IMR-90 (cell line): ENCODE measurements at regions not wholly inside any gene's neighbourhood (a gene's known extent, or its start where the extent isn't known, plus 50 kb on each side); places are given as distances from the start of the nearest gene placed in this dataset.

ENCODE experiments used
- ATAC-seq: fragments of 200-7000 bp; cut with Tn5 transposase; 2 replicates; pipeline ENCODE4 v1.9.1; 2020; ENCODE audit warnings: low read depth, mild to moderate bottlenecking, moderate library complexity
- BruUV-seq: library from RNA; stranded (reverse); fragments of 400-500 nt; replicated peaks from 2 replicates; lab custom pipeline; 2021; lab: Mats Ljungman, UMichigan
- CTCF ChIA-PET: fragments of 300-600 bp; formaldehyde crosslinking; extraction: SDS; loops from one replicate; lab custom pipeline; 2021; ENCODE audit warnings: antibody characterized with exemption; lab: Yijun Ruan, JAX
- POLR2A ChIA-PET: fragments of 300-600 bp; sonication (Branson Sonifier 250); formaldehyde crosslinking; loops from one replicate; lab custom pipeline; 2022; ENCODE audit warnings: antibody characterized with exemption; ENCODE audit not compliant: unreplicated experiment; lab: Charles Lee
- DNase-seq: peaks from one replicate; pipeline ENCODE4 v3.0.0; 2013
- H2AFZ ChIP-seq: replicated peaks from 2 replicates; pipeline ENCODE3; 2013; ENCODE audit warnings: low read length, mild to moderate bottlenecking; ENCODE audit not compliant: poor library complexity
- H2AK5ac ChIP-seq: 2 replicates; pipeline ENCODE4 v1.6.1; 2013; ENCODE audit warnings: low read depth, low read length, inconsistent platforms
- H2AK9ac ChIP-seq: replicated peaks from 2 replicates; pipeline ENCODE3; 2013; ENCODE audit warnings: mild to moderate bottlenecking, low read depth, low read length, moderate library complexity; ENCODE audit not compliant: poor library complexity
- H2BK120ac ChIP-seq: 2 replicates; pipeline ENCODE4 v1.6.1; 2013; ENCODE audit warnings: low read depth, low read length, inconsistent platforms
- H2BK15ac ChIP-seq: 3 replicates; pipeline ENCODE4 v1.6.1; 2013; ENCODE audit warnings: low read depth, low read length, inconsistent platforms
- H2BK20ac ChIP-seq: 2 replicates; pipeline ENCODE4 v1.6.1; 2013; ENCODE audit warnings: low read depth, mild to moderate bottlenecking, inconsistent platforms, low read length, moderate library complexity
- H2BK5ac ChIP-seq: 2 replicates; pipeline ENCODE4 v1.6.1; 2013; ENCODE audit warnings: mild to moderate bottlenecking, low read depth, low read length, inconsistent platforms; ENCODE audit not compliant: poor library complexity, severe bottlenecking
- H3K14ac ChIP-seq: replicated peaks from 2 replicates; pipeline ENCODE4 v1.6.1; 2013; ENCODE audit warnings: low read depth, low read length, inconsistent platforms
- H3K18ac ChIP-seq: 2 replicates; pipeline ENCODE4 v1.6.1; 2013; ENCODE audit warnings: low read depth, low read length, control low read depth
- H3K23ac ChIP-seq: 2 replicates; pipeline ENCODE4 v1.6.1; 2013; ENCODE audit warnings: low read depth, low read length, inconsistent platforms
- H3K27ac ChIP-seq: 2 replicates; pipeline ENCODE4 v1.5.1; 2013; ENCODE audit warnings: mild to moderate bottlenecking, control low read depth, low read length; ENCODE audit not compliant: insufficient read depth
- H3K27me3 ChIP-seq: 2 replicates; pipeline ENCODE4 v1.6.1; 2013; ENCODE audit warnings: low read length; ENCODE audit not compliant: control insufficient read depth, insufficient read depth
- H3K36me3 ChIP-seq: 2 replicates; pipeline ENCODE4 v1.6.1; 2013; ENCODE audit warnings: low read length, mixed read lengths; ENCODE audit not compliant: control insufficient read depth, insufficient read depth
- H3K4ac ChIP-seq: 2 replicates; pipeline ENCODE4 v1.6.1; 2013; ENCODE audit warnings: low read depth, low read length, inconsistent platforms
- H3K4me1 ChIP-seq: 2 replicates; pipeline ENCODE4 v1.6.1; 2013; ENCODE audit warnings: low read length, mixed read lengths; ENCODE audit not compliant: control insufficient read depth, insufficient read depth
- H3K4me2 ChIP-seq: 2 replicates; pipeline ENCODE4 v1.6.1; 2013; ENCODE audit warnings: low read depth, mild to moderate bottlenecking, control low read depth, low read length, moderate library complexity
- H3K4me3 ChIP-seq: 2 replicates; pipeline ENCODE4 v1.5.1; 2013; ENCODE audit warnings: low read depth, mild to moderate bottlenecking, control low read depth, low read length, moderate library complexity; ENCODE audit not compliant: insufficient read depth
- H3K56ac ChIP-seq: 2 replicates; pipeline ENCODE4 v1.6.1; 2013; ENCODE audit warnings: low read length, inconsistent platforms; ENCODE audit not compliant: insufficient read depth; ENCODE audit errors: extremely low read depth
- H3K79me1 ChIP-seq, 2 experiments: 2 replicates each; pipeline ENCODE4 v1.6.1; 2013; ENCODE audit warnings: low read length in 2 of 2, inconsistent platforms in 1 of 2, low read depth in 1 of 2
- H3K9ac ChIP-seq: 2 replicates; pipeline ENCODE4 v1.6.1; 2013; ENCODE audit warnings: low read depth, low read length, control low read depth
- H3K9me1 ChIP-seq: 2 replicates; pipeline ENCODE4 v1.6.1; 2013; ENCODE audit warnings: low read length, inconsistent platforms; ENCODE audit not compliant: insufficient read depth
- H3K9me3 ChIP-seq: 2 replicates; pipeline ENCODE4 v1.6.1; 2013; ENCODE audit warnings: low read length; ENCODE audit not compliant: control insufficient read depth, insufficient read depth
- H4K20me1 ChIP-seq: 2 replicates; pipeline ENCODE4 v1.6.1; 2013; ENCODE audit warnings: low read length, inconsistent platforms; ENCODE audit not compliant: insufficient read depth
- H4K5ac ChIP-seq: 2 replicates; pipeline ENCODE4 v1.6.1; 2013; ENCODE audit warnings: mild to moderate bottlenecking, low read depth, low read length, control low read depth
- H4K8ac ChIP-seq, 2 experiments: 2 replicates each; pipeline ENCODE4 v1.6.1; 2013; ENCODE audit warnings: low read depth in 2 of 2, low read length in 2 of 2, control low read depth in 1 of 2, inconsistent platforms in 1 of 2
- H4K91ac ChIP-seq: 2 replicates; pipeline ENCODE4 v1.6.1; 2013; ENCODE audit warnings: low read depth, low read length, inconsistent platforms; ENCODE audit not compliant: insufficient read depth
- BHLHE40 ChIP-seq: fragments of 150-350 bp; IDR thresholded peaks from 2 replicates; pipeline ENCODE4 v1.6.1; 2016; ENCODE audit warnings: mild to moderate bottlenecking, low read depth, low read length
- CEBPB ChIP-seq: IDR thresholded peaks from 2 replicates; pipeline ENCODE4 v1.6.1; 2012; ENCODE audit warnings: low read depth, low read length, improper control_type of control experiment
- CHD1 ChIP-seq: IDR thresholded peaks from 2 replicates; pipeline ENCODE4 v1.6.1; 2012; ENCODE audit warnings: low read depth, low read length, improper control_type of control experiment
- FOS ChIP-seq: fragments of 150-350 bp; IDR thresholded peaks from 2 replicates; pipeline ENCODE4 v1.6.1; 2016; ENCODE audit warnings: low read depth, low read length
- MAFK ChIP-seq: IDR thresholded peaks from 2 replicates; pipeline ENCODE4 v1.6.1; 2012; ENCODE audit warnings: low read depth, low read length, improper control_type of control experiment
- MAZ ChIP-seq: IDR thresholded peaks from 2 replicates; pipeline ENCODE4 v1.6.1; 2012; ENCODE audit warnings: low read depth, mild to moderate bottlenecking, low read length, improper control_type of control experiment, moderate library complexity, borderline replicate concordance
- MXI1 ChIP-seq: IDR thresholded peaks from 2 replicates; pipeline ENCODE4 v1.6.1; 2012; ENCODE audit warnings: low read depth, mild to moderate bottlenecking, low read length, moderate library complexity, borderline replicate concordance
- NFE2L2 ChIP-seq: fragments of 150-350 bp; IDR thresholded peaks from 2 replicates; pipeline ENCODE4 v1.6.1; 2016; ENCODE audit warnings: low read depth, mild to moderate bottlenecking, low read length
- POLR2A ChIP-seq: IDR thresholded peaks from 2 replicates; pipeline ENCODE4 v1.6.1; 2012; ENCODE audit warnings: mild to moderate bottlenecking, low read depth, low read length
- RAD21 ChIP-seq: IDR thresholded peaks from 2 replicates; pipeline ENCODE4 v1.6.1; 2012; ENCODE audit warnings: low read length, improper control_type of control experiment
- RCOR1 ChIP-seq: IDR thresholded peaks from 2 replicates; pipeline ENCODE4 v1.6.1; 2012; ENCODE audit warnings: mild to moderate bottlenecking, low read length, improper control_type of control experiment; ENCODE audit not compliant: insufficient replicate concordance
- RFX5 ChIP-seq: IDR thresholded peaks from 2 replicates; pipeline ENCODE4 v1.8.0; 2012; ENCODE audit warnings: low read depth, mild to moderate bottlenecking, low read length, moderate library complexity
- SMC3 ChIP-seq: fragments of 150-350 bp; IDR thresholded peaks from 2 replicates; pipeline ENCODE4 v1.6.1; 2016; ENCODE audit warnings: low read depth, mild to moderate bottlenecking, antibody characterized with exemption, low read length, moderate library complexity
- WGBS, 2 experiments: methylation state at CpG; one replicate each; pipeline versions ENCODE4 v1.1.5 to v1.1.7; 2013; ENCODE audit warnings: missing lambda C conversion rate in 2 of 2; ENCODE audit not compliant: insufficient read length in 1 of 2; ENCODE audit errors: extremely low coverage in 2 of 2; 5-methylcytosine and 5-hydroxymethylcytosine counted together
- dilution Hi-C: fragments of 300-500 bp; cut with HindIII; formaldehyde crosslinking; loops from one replicate; pipeline ENCODE4 v1.14.3; 2018; ENCODE audit warnings: low sequenced_read_pairs; ENCODE audit not compliant: unreplicated experiment
- in situ Hi-C: fragments of 300-500 bp; cut with MboI; formaldehyde crosslinking; loops from 3 replicates; pipeline ENCODE4 v1.14.3; 2019; ENCODE audit warnings: low sequenced_read_pairs, inconsistent platforms, mixed read lengths
- intact Hi-C: fragments of 100-400 bp; cut with micrococcal nuclease; formaldehyde crosslinking; loops from 2 replicates; pipeline ENCODE4 v1.10.0; 2022
- TF ChIP-seq, protein P1 (sequence below): fragments of 150-350 bp; IDR thresholded peaks from 2 replicates; pipeline ENCODE4 v1.6.1; 2016; ENCODE audit warnings: low read depth, mild to moderate bottlenecking, low read length, moderate library complexity, borderline replicate concordance
- TF ChIP-seq, protein P2 (sequence below): fragments of 150-350 bp; IDR thresholded peaks from 2 replicates; pipeline ENCODE4 v1.6.1; 2017; ENCODE audit warnings: mild to moderate bottlenecking, antibody characterized with exemption, low read length, low read depth
- TF ChIP-seq, protein P3 (sequence below): conservative IDR thresholded peaks from 2 replicates; pipeline ENCODE4 v1.5.1; 2012; ENCODE audit warnings: mild to moderate bottlenecking, low read depth, low read length, improper control_type of control experiment

DNA sequence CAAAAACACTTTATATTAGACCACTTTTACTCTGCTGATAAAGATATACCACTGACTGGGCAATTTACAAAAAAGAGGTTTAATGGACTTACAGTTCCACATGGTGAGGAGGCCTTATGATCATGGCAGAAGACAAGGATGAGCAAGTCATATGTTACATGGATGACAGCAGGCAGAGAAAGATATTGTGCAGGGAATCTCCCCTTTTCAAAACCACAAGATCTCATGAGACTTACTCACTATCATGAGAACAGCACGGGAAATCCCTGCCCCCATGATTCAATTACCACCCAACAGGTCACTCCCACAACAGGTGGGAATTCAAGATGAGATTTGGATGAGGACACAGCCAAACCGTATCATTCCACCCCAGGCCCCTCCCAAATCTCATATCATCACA is 1383.8 kb upstream of the MAP3K7 start:
- H3K56ac ChIP-seq = no peak overlapping the region
- H3K4me3 ChIP-seq = no peak overlapping the region
- H3K14ac ChIP-seq = no peak overlapping the region
- BruUV-seq = no TSS peak
- no peak overlapping the region for H2AK9ac ChIP-seq
- no peak overlapping the region for H2AK5ac ChIP-seq
- ATAC-seq (no peak), DNase-seq (no peak)
- H3K4me2 ChIP-seq = no peak overlapping the region
- no peak overlapping the region for H4K8ac ChIP-seq
- no peaks in the 10 kb centered on the region for H4K20me1 ChIP-seq
- H3K18ac ChIP-seq = no peak overlapping the region
- no peaks in the 10 kb centered on the region for H3K27me3 ChIP-seq
- no peaks in the 10 kb centered on the region for H3K36me3 ChIP-seq
- no peaks in the 10 kb centered on the region for H3K79me1 ChIP-seq
- H3K27ac ChIP-seq = no peak overlapping the region
- TF ChIP-seq FOS (no peak), RFX5 (no peak), MAZ (no peak), CEBPB (no peak), BHLHE40 (no peak), SMC3 (no peak), POLR2A (no peak), NFE2L2 (no peak), CHD1 (no peak), RAD21 (no peak), MAFK (no peak), RCOR1 (no peak), MXI1 (no peak)
- TF ChIP-seq, protein P1, sequence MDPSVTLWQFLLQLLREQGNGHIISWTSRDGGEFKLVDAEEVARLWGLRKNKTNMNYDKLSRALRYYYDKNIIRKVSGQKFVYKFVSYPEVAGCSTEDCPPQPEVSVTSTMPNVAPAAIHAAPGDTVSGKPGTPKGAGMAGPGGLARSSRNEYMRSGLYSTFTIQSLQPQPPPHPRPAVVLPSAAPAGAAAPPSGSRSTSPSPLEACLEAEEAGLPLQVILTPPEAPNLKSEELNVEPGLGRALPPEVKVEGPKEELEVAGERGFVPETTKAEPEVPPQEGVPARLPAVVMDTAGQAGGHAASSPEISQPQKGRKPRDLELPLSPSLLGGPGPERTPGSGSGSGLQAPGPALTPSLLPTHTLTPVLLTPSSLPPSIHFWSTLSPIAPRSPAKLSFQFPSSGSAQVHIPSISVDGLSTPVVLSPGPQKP = no peak
- TF ChIP-seq, protein P2, sequence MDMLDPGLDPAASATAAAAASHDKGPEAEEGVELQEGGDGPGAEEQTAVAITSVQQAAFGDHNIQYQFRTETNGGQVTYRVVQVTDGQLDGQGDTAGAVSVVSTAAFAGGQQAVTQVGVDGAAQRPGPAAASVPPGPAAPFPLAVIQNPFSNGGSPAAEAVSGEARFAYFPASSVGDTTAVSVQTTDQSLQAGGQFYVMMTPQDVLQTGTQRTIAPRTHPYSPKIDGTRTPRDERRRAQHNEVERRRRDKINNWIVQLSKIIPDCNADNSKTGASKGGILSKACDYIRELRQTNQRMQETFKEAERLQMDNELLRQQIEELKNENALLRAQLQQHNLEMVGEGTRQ = no peak
- TF ChIP-seq, protein P3, sequence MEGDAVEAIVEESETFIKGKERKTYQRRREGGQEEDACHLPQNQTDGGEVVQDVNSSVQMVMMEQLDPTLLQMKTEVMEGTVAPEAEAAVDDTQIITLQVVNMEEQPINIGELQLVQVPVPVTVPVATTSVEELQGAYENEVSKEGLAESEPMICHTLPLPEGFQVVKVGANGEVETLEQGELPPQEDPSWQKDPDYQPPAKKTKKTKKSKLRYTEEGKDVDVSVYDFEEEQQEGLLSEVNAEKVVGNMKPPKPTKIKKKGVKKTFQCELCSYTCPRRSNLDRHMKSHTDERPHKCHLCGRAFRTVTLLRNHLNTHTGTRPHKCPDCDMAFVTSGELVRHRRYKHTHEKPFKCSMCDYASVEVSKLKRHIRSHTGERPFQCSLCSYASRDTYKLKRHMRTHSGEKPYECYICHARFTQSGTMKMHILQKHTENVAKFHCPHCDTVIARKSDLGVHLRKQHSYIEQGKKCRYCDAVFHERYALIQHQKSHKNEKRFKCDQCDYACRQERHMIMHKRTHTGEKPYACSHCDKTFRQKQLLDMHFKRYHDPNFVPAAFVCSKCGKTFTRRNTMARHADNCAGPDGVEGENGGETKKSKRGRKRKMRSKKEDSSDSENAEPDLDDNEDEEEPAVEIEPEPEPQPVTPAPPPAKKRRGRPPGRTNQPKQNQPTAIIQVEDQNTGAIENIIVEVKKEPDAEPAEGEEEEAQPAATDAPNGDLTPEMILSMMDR = no peak
- no peak overlapping the region for H4K5ac ChIP-seq
- dilution Hi-C loops (no loop called here), intact Hi-C loops (no loop called here), in situ Hi-C loops (no loop called here)
- peaks cover 7% of the 10 kb centered on the region; the same call in 1 of the 2 replicates for H3K9me3 ChIP-seq
- 20% methylated on average over 1 of the region's 2 CpGs; no CpG with 5 or more reads in 1 of the 2 experiments for WGBS, 2 experiments
- no peak overlapping the region for H2AFZ ChIP-seq
- no peak overlapping the region for H2BK15ac ChIP-seq
- H2BK20ac ChIP-seq = no peak overlapping the region
- H3K23ac ChIP-seq = no peak overlapping the region
- no peak overlapping the region for H2BK5ac ChIP-seq
- H3K4ac ChIP-seq = no peak overlapping the region
- H3K9ac ChIP-seq = no peak overlapping the region
- H3K4me1 ChIP-seq = no peaks in the 10 kb centered on the region
- no peak overlapping the region for H2BK120ac ChIP-seq
- ChIA-PET POLR2A (no interaction called here), CTCF (no interaction called here)
- H4K91ac ChIP-seq = no peak overlapping the region
- no peaks in the 10 kb centered on the region for H3K9me1 ChIP-seq
